GM19043 (cell line): ENCODE measurements at regions not wholly inside any gene's neighbourhood (a gene's known extent, or its start where the extent isn't known, plus 50 kb on each side); places are given as distances from the start of the nearest gene placed in this dataset.
"Not testable (repeated sequence)": the region's sequence is repeated elsewhere in the genome, so short reads cannot be mapped to it uniquely, and the experiment has no call there.

Experiments
- ATAC-seq: cut with Tn5 transposase; IDR thresholded peaks from one replicate; pipeline ENCODE4 v1.9.1; 2021; ENCODE audit warnings: low read depth; ENCODE audit not compliant: unreplicated experiment

DNA sequence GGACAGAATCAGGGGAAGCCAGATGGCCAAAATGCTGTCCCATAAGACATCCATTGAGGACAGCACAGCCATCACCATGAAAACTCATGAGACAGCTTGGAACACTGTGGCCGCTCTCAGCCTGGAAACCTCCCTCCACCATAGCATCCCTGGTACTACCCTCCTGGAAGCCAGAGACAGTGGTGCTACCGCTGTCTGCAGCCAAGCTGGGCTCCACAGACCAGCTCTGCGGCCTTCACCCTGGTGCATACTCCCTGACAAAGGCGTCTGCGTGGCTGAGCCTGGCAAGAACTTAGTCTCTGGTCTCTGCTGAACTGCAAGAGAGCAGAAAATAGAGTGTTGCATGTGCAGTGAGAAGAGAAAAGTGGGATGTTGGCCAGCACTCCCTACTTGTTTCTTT, 558.0 kb downstream of the C6orf118 start:
- ATAC-seq = no peak

DNA sequence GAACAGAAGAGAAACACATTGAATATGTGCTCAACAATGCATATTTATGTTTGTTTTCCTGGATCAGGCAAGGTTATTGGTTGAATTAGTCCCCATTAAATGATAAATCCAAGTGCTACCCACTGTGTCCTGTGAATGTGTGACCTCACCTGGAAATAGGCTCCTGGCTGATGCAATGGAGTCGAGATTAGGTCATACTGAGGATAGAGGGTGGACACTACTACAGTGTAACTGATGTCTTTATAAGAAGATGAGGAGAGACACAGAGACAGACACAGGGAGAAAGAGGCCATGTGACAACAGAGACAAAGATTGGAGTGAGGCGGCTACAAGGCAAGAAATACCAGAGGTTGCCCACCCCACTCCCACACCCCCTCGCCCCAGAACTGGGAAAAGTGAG, 559.3 kb downstream of the C6orf118 start:
- no peak for ATAC-seq

DNA sequence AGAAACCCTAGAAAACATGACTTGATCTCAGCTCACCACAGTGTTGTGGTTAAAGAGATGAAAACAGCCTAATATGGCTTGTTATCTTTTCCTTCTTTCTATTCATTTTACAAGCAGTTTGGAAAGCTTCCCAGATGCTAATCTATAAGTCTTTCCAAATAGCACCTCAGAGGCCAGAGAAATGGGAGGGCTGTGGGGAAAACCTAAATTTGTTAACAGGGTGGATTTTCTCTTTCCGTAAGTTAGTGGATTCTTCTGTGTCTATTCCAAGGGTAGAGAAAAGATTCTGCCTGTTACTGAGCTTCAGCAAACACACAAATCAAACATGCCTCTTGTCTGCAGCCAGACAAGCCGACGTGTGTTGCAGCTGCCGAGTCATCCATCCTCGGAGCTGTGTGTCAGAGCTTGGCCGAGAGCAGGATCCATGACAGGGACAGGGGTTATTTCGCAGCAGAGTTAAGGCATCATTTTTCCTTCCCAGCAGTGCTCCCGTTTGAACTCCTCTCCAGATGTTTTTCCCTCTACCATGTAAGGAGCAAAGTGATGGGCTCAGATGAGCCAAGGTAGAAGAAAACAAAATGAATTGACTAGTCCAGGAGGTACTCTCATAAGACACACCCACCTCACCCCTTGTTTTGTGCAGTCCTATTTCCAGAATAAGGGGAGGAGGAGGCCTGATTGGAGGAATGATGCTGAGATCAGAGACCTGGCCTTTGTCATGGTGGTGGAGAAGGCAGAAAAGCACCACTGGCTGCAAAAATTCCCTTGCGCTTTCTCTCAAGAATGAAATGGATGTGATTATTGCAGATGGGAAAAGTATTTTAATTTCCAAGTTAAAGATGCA, 560.0 kb downstream of the C6orf118 start:
- ATAC-seq = no peak

DNA sequence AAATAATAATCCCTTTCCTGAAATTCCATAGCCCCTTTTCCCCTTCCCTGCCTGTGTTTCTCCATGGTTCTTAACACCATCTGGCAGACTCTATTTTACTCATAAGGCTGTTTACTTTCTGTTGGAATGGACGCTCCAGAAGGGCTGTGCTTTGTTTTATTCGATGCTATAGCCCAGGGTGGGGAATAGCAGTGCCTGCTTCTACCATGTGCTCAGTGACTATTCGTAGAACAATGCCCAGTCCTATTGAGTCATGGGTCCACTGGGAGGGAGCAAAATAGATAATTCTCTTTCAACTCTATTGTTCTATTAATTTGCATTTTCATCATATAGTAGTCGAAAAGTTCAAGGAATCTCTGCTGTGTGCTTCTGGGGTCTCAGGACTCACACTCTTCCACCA, 565.1 kb downstream of the C6orf118 start:
- no peak for ATAC-seq

DNA sequence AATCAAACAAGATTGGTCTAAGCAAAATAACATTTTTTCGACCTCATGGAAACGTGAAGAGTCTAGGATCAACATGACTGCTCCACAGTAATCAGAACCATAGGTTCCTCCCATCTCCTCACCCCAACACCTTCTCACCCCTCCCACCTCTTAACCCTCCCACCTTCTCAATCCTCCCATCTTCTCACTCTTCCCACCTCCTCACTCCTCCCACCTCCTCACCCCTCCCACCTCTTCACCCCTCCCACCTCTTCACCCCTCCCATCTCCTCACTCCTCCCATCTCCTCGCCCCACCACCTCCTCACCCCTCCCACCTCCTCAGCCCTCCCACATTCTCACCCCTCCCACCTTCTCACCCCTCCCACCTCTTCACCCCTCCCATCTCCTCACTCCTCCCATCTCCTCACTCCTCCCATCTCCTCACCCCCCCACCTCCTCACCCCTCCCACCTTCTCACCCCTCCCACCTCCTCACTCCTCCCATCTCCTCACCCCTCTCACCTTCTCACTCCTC, 567.4 kb downstream of the C6orf118 start:
- no peak for ATAC-seq

DNA sequence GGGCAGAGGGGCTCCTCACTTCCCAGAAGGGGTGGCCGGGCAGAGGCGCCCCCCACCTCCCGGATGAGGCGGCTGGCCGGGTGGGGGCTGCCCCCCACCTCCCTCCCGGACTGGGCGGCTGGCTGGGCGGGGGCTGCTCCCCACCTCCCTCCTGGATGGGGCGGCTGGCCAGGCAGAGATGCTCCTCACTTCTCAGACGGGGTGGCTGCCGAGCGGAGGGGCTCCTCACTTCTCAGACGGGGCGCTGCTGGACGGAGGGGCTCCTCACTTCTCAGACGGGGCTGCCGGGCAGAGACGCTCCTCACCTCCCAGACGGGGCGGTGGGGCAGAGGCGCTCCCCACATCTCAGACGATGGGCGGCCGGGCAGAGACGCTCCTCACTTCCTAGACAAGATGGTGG, 573.3 kb downstream of the C6orf118 start:
- not testable (repeated sequence) for ATAC-seq

DNA sequence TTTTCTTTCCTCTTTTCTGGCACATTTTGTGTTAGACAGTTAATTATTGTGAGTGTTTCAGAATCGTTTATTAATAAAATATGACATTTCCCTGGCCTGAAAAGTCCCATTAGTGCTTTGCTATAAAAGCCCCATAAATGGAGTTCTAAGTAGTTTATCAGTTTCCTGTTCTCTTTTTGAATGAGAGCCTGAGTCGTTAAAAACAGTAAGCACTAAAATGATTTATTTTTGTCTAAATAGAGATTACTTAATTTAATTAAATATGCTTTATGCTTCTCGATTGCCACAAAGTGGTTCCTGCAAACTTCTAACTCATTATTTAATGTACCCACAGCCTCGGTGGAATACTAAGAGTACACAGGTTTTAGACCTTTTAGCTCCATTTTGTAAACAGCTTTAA, 577.9 kb downstream of the C6orf118 start:
- no peak for ATAC-seq

DNA sequence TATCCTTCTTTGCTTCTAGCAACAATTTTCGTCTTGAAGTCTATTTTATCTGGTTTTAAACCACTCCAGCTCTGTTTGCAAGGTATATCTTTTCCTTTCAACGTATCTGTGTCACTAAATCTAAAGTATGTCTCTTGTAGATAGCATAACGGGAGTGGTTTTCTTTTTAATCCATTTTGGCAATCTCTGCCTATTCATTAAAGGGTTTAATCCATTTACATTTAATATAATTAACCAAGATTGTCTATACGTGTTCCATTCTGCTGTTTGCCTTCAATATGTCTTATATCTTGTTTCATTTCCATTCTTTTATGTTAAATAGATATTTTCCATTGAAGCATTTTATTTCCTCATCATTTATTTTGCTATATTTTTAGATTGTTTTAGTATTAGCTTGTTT, 587.9 kb downstream of the C6orf118 start:
- ATAC-seq = no peak

DNA sequence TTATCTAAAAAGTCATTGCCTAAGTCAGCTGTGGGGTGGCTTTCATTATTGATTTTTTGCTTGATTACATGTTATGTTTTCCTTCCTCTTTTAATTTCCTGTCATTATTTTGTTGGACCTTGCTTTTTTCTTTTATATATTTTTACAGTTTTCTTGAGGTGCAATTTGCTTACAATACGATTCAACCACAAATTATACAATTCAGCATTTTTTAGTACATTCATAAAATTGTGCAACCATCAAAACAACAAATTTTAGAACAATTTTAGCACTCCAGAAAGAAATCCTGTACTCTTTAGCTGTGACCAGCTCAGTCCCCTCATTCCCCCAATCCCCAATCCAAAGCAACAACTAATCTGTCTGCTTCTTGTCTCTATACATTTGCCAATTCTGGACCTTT, 608.9 kb downstream of the C6orf118 start:
- ATAC-seq = no peak

DNA sequence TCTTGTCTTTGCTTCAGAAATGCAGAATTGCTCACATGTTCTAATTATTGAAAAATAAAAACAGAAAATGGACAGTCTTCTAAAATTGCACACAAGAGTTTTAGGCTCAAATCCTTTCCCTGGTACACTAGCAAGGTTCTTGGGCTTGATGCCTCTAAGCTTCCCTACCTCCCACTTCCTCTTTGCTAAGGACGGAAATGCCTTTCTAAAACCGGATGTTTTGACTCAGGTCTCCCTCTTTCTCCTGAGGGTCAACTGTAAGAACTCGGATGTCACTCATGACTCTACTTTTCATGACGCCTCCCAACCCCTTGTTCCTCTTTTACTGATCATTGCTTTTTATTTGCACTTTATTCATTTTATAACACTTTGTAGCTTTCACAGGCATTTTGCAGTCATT, 613.5 kb downstream of the C6orf118 start:
- ATAC-seq = no peak

DNA sequence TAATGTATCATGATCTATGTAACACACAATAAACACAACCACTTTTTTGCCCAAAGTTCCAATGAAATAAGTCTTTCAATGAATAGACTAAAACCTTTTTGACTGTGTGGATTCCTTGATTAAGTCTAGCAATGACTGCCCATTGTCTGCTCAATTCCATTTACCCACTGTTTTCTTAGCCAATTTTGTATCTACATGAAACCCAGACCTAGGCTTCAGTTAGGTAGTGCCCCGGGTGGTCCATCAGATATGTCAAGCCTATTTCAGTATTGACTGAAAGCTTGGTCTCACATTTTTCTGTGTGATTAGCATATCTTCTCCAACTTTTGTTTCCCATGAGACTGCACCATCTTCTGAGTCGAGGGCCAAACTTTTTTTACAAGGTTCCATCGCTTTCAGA, 615.0 kb downstream of the C6orf118 start:
- ATAC-seq = no peak

DNA sequence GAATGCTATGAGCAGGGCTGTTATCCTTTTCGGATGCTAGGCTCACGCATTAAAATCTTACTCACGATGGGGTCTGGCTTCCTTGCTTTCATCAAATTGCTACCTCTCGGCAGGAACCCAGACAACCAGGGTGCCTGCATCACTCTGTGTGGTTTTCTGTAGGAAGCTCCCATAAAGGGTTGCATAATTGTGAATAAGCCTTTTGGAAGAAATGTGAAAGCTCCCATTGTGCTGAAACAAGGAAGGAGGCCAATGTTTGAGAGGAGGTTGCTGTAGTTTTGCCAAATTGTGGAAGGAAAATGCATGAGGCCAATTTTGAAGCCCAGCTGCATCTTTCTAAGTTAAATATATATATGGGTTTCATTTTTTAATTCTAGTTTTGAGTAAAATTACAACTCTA, 615.5 kb downstream of the C6orf118 start:
- ATAC-seq = no peak

DNA sequence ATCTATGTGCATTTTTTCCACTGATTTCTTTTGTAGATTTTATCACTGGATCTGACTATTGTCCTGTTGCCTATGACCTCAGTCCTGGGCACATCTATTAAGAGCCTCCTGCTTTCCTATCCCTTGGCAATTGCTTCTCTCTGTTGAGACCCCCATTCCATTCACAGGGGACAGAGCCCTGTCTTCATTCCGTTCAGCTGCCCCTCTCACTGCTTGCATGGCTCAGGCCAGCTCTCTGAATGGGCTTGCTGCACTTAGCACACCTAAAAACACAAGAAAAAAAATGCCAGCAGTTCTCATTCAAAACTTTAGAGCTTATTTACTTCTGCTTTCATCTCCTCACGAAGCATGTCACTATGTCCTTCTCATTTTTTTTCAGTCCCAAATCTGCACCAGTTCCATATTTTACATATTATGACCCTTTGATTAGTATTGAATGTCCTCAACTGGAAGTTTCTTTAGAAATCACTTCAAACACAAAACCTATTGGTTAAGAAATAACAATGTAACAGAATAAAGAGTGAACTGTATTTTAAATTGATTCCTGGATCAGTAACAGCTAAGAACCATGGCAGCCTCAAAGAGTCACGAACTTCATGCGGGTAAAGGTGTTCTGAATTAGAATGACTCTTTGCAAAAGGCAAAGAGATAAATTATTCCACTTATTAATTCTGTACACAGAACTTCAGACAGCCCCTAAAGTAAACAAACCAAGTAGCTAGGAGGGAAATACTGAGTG, 616.5 kb downstream of the C6orf118 start:
- no peak for ATAC-seq

DNA sequence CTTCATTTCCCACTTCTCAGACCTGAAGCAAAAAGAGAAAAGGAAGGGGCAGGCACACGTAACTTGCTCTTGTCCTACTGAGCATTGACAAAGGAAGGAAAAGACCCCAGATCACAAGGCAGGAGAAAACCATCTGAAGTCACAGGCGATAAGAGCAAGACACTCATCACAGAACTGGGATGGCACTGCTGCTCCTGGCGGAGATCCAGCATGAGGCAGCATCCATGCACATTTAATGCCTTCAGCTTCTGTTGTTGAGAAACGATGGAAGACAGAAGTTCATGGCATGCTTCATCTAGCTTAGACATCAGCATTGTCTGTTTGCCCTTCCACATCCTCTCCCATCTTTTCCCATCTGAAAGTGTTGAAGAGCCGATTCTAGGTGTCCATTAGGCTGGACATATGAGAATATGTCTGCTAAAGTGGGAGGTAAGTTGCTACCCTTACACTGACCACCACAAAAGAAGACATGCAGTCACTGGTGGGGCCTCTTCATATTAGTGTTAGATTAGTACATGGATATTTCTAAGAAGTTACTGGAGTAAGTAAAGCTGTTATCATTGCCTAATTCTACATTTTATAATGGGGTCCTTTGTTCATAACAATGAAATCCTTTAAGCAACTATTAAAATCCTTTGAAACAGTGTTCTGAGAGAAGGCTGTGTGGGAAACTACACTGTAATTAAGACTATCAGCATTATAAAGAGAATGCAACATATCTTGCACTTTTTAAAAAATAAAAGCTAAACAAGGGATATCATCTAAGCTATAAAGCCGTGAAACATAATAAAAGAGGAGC, 618.5 kb downstream of the C6orf118 start:
- no peak for ATAC-seq

DNA sequence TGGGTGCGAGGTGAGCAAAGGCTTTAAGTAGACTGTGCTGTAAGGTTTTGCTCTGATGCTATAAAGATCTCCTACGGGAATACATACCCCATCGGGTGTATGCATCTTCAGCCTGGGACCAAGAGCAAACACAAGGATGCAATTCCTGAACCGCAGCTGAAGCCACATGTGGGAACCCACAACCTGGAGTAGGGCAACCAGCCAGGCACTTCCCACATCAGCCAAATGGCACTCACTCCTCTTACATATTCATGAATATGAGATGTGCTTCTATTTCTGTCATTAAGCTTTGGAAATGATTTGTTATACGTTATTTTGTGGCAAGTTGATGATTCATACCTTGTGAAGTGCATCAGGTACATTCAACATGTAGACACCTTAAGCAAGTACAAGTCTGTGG, 619.2 kb downstream of the C6orf118 start:
- ATAC-seq = no peak

DNA sequence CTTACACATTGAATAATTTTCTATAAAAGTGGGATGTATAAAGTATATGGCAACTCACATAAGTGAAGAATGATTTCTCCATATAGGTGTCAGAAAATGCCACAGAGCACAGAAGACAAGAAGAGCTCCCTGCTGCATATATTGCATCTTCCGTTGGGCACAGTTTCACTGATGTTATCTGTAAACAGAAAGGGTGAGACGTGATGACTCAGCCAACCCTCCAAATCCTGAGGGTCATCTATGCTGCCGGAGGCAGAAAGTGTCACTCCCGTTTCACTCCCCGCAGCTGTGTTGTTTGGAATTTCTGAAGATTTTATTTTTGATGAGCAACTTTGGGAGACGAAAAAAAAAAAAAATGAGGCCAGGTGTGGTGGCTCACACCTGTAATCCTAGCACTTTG, 644.1 kb downstream of the C6orf118 start:
- no peak for ATAC-seq

DNA sequence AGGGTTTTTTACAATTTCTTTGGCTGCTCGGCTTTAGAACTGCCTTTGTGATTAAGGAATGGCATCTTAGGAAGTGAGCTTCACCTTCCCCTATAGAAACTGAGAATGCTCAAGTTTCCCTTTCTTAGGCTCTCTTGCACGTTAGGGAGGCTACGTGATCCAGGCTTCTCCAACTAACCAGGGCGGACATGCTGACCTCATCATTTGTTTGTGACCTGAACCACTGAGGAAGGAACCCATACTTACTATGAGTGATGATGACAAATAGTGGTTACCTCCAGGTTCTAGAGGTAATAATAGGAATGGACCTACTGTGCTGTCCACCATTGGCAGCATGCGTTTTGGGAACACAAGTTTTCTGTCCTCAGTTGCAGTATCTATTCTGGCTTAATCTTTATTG, 645.8 kb downstream of the C6orf118 start:
- ATAC-seq = no peak

DNA sequence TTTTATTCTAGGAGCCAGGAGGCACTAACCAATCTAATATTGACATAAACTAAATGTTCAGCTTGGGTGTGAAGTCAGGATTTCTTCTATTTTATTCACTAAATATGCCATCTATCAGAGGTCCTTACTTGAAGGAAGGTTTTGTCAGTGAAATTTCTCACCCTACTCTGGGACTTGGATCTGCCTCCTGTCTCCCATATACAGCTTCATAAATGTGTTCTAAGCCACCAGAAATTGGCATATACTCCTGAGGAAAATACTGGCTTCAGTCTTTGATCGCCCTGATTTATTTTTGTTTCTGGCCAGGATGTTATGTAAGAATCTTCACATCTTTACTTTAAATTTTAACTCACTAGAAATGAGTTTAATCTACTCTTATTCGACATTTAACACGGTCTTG, 647.7 kb downstream of the C6orf118 start:
- ATAC-seq = no peak

DNA sequence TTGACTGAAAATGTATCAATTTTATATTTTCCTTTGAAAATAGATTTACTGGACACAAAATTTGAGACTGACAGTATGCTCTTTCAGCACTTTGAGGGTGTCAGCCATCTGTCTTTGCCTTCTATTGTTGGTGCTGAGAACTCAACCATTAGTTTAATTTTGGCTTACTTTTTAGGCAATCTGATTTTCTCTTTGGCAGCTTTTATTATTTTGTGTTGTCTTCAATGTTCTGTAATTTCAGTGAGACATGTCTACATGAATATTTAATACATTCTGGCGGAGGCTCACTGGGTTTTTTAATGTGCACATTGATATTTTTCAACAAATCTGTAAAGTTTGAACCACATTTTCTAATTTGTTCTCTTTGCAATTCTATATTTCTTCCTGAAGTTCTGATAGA, 648.6 kb downstream of the C6orf118 start:
- ATAC-seq = no peak

DNA sequence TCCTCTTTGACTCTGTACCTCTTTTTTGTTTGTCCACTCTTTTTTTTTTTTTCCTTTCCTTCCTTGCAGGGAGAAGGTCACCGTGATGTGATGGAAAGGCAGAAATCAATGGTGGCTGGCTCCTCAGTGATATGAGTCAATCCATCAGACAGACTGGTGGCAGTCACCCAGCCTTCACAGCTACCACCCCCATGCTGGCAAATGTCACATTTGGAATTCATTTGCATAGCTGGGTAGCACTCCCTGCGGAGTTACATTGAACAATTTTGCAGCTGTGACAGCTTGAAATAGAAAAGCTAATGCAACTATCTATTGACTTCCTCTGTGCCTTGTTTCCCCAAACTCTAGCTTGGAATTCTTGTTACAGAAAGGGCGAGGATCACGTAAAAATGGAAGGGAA, 668.4 kb downstream of the C6orf118 start:
- ATAC-seq = no peak

DNA sequence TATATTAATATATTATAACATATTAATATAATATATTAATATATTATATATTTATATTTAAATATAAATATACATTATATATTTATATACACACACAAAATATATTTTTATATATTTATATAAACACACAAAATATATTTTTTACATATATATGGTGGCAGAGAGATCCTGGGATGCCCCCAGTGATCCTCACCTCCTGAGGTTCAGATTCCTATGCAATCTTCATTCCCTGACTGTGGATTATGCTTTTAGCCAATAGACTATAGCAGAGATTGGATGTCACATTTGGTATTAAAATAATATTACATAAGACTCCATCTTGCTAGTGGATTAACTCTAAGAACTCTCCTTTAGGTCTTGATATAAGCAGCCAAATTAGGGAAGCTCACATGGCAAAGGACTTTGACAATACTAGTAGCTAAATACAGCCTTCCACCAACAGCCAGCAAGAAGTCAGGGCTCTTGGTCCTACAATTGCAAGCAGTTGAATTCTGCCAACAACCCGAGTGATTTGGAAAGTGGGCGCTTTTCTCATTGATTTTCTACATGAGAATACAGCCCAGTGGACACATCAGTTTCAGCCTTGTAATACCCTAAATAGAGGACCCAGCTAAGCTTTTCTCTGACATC, 681.0 kb downstream of the C6orf118 start:
- ATAC-seq = no peak
